CD14-positive monocyte (primary cell): ENCODE measurements at regions not wholly inside any gene's neighbourhood (a gene's known extent, or its start where the extent isn't known, plus 50 kb on each side); places are given as distances from the start of the nearest gene placed in this dataset.

Source experiments
- DNase-seq, 3 donors: peaks; one replicate each; pipeline ENCODE4 v3.0.0-alpha.2; 2011 to 2022
- H2AFZ ChIP-seq: 2 replicates; pipeline ENCODE4 v1.6.0; 2012; ENCODE audit warnings: mild to moderate bottlenecking, low read depth, low read length, inconsistent platforms; ENCODE audit not compliant: insufficient read depth, poor library complexity, severe bottlenecking
- H3K27ac ChIP-seq, 2 donors: 1 replicate in 1 of 2; 2 replicates in 1 of 2; pipeline ENCODE4 v1.5.1; 2012 to 2013; ENCODE audit warnings: low read length in 2 of 2, control low read depth in 1 of 2, inconsistent platforms in 1 of 2, low read depth in 1 of 2, mild to moderate bottlenecking in 1 of 2
- H3K27me3 ChIP-seq, 2 donors: one replicate each; pipeline versions ENCODE4 v1.6.0 to v1.6.1; 2011 to 2013; ENCODE audit warnings: low read length in 2 of 2; ENCODE audit not compliant: control insufficient read depth in 2 of 2, insufficient read depth in 2 of 2
- H3K36me3 ChIP-seq, 2 donors: replicated peaks in 1 of 2; 1 replicate in 1 of 2; 2 replicates in 1 of 2; pipeline versions ENCODE4 v1.5.1 to v1.6.1; 2012 to 2013; ENCODE audit warnings: low read length in 2 of 2, control low read depth in 1 of 2, inconsistent platforms in 1 of 2, mild to moderate bottlenecking in 1 of 2; ENCODE audit not compliant: insufficient read depth in 2 of 2, control insufficient read depth in 1 of 2
- H3K4me1 ChIP-seq, 2 donors: 1 replicate in 1 of 2; 2 replicates in 1 of 2; pipeline versions ENCODE4 v1.5.1 to v1.6.1; 2012 to 2013; ENCODE audit warnings: low read length in 2 of 2, control low read depth in 1 of 2, inconsistent platforms in 1 of 2, mild to moderate bottlenecking in 1 of 2, moderate library complexity in 1 of 2; ENCODE audit not compliant: insufficient read depth in 2 of 2, control insufficient read depth in 1 of 2
- H3K4me2 ChIP-seq: replicated peaks from 2 replicates; pipeline ENCODE3; 2012; ENCODE audit warnings: low read length, moderate library complexity, mild to moderate bottlenecking; ENCODE audit not compliant: poor library complexity, severe bottlenecking; ENCODE audit errors: extremely low read depth
- H3K4me3 ChIP-seq, 3 experiments: fragments of 200-600 bp in 1 of 3; sonication (generic) in 1 of 3; replicated peaks in 1 of 3; 1 replicate in 2 of 3; 2 replicates in 1 of 3; pipeline ENCODE4 v1.5.1; 2011 to 2013; ENCODE audit warnings: low read length in 3 of 3, mild to moderate bottlenecking in 3 of 3, control low read depth in 2 of 3, low read depth in 2 of 3, inconsistent platforms in 1 of 3, moderate library complexity in 1 of 3
- H3K79me2 ChIP-seq: 2 replicates; pipeline ENCODE4 v1.6.0; 2012; ENCODE audit warnings: mild to moderate bottlenecking, control low read depth, inconsistent platforms, low read length, moderate library complexity; ENCODE audit not compliant: insufficient read depth
- H3K9ac ChIP-seq: 2 replicates; pipeline ENCODE4 v1.6.0; 2017; ENCODE audit warnings: low read length, mild to moderate bottlenecking; ENCODE audit not compliant: insufficient read depth, poor library complexity, severe bottlenecking
- H3K9me3 ChIP-seq, 2 donors: replicated peaks in 1 of 2; 1 replicate in 1 of 2; 2 replicates in 1 of 2; pipeline versions ENCODE4 v1.5.1 to v1.6.1; 2012 to 2013; ENCODE audit warnings: low read length in 2 of 2, control low read depth in 1 of 2; ENCODE audit not compliant: control insufficient read depth in 1 of 2, insufficient read depth in 1 of 2
- H4K20me1 ChIP-seq: 2 replicates; pipeline ENCODE4 v1.6.0; 2012; ENCODE audit warnings: mild to moderate bottlenecking, low read length, control low read depth, moderate library complexity; ENCODE audit not compliant: insufficient read depth
- H3K27ac Mint-ChIP-seq, 7 donors: one replicate each; pipeline ENCODE4 v1.8.0; 2020; ENCODE audit warnings: mild to moderate bottlenecking in 7 of 7, mixed read lengths in 7 of 7, moderate library complexity in 6 of 7, inconsistent platforms in 2 of 7
- H3K27me3 Mint-ChIP-seq, 3 donors: one replicate each; pipeline ENCODE4 v1.8.0; 2021 to 2022; ENCODE audit warnings: low read depth in 3 of 3, mild to moderate bottlenecking in 3 of 3, mixed read lengths in 3 of 3, moderate library complexity in 3 of 3, inconsistent platforms in 1 of 3
- H3K36me3 Mint-ChIP-seq, 2 donors: one replicate each; pipeline ENCODE4 v1.8.0; 2020; ENCODE audit warnings: mixed read lengths in 2 of 2, inconsistent platforms in 1 of 2, mild to moderate bottlenecking in 1 of 2
- H3K4me1 Mint-ChIP-seq: one replicate; pipeline ENCODE4 v1.8.0; 2020; ENCODE audit warnings: mild to moderate bottlenecking, mixed read lengths
- H3K4me3 Mint-ChIP-seq, 2 donors: one replicate each; pipeline ENCODE4 v1.8.0; 2020; ENCODE audit warnings: mild to moderate bottlenecking in 2 of 2, mixed read lengths in 2 of 2, moderate library complexity in 1 of 2
- H3K9me3 Mint-ChIP-seq, 7 donors: one replicate each; pipeline ENCODE4 v1.8.0; 2020 to 2022; ENCODE audit warnings: mixed read lengths in 7 of 7, mild to moderate bottlenecking in 6 of 7, moderate library complexity in 6 of 7, inconsistent platforms in 2 of 7
- CTCF ChIP-seq: fragments of 200-600 bp; IDR thresholded peaks from one replicate; pipeline ENCODE4 v1.8.0; 2022; ENCODE audit warnings: antibody characterized with exemption, mild to moderate bottlenecking
- WGBS: methylation state at CpG from one replicate; pipeline ENCODE4 v1.1.5; 2013; ENCODE audit warnings: missing lambda C conversion rate; ENCODE audit not compliant: insufficient coverage; 5-methylcytosine and 5-hydroxymethylcytosine counted together
- intact Hi-C, 2 donors: fragments of 100-400 bp; cut with micrococcal nuclease; formaldehyde crosslinking; loops; one replicate each; pipeline versions ENCODE4 v1.15.0 to v1.15.1; 2023

GRCh38 chr3:180855364-180855763, 57.1 kb upstream of the FXR1 start:
- Histone ChIP-seq H2AFZ (no peak overlapping the region), H3K9me3 (peaks cover 0 to 6% of the 10 kb centered on the region in 2 donors), H3K4me1 (no peaks in the 10 kb centered on the region), H3K9ac (no peak overlapping the region), H3K4me3 (no peak overlapping the region), H3K4me2 (no peak overlapping the region), H3K36me3 (no peaks in the 10 kb centered on the region), H3K27ac (no peak overlapping the region), H3K27me3 (no peaks in the 10 kb centered on the region), H4K20me1 (no peaks in the 10 kb centered on the region), H3K79me2 (no peaks in the 10 kb centered on the region)
- Mint-ChIP-seq H3K4me1 (no peaks in the 10 kb centered on the region), H3K4me3 (no peak overlapping the region), H3K9me3 (peaks cover 0 to 9% (median 2%) of the 10 kb centered on the region in 7 donors), H3K27me3 (peaks cover 2% of the 10 kb centered on the region in 3 donors), H3K27ac (no peak overlapping the region), H3K36me3 (no peaks in the 10 kb centered on the region)
- no CpG with 5 or more reads among the region's 2 CpGs for WGBS
- TF ChIP-seq CTCF, result no peak
- intact Hi-C loops, result no loop called here
- no peak for DNase-seq

GRCh38 chr3:180855956-180856355, 56.5 kb upstream of the FXR1 start:
- Histone ChIP-seq H3K36me3 (no peaks in the 10 kb centered on the region), H3K9ac (no peak overlapping the region), H3K27me3 (no peaks in the 10 kb centered on the region), H4K20me1 (no peaks in the 10 kb centered on the region), H3K79me2 (no peaks in the 10 kb centered on the region), H2AFZ (no peak overlapping the region), H3K4me2 (no peak overlapping the region), H3K27ac (no peak overlapping the region), H3K4me1 (no peaks in the 10 kb centered on the region), H3K9me3 (peaks cover 0 to 6% of the 10 kb centered on the region in 2 donors), H3K4me3 (no peak overlapping the region)
- peaks cover 0 to 11% (median 4%) of the 10 kb centered on the region in 7 donors for H3K9me3 Mint-ChIP-seq
- no CpG with 5 or more reads among the region's 3 CpGs for WGBS
- intact Hi-C loops, result no loop called here
- H3K27me3 Mint-ChIP-seq, result peaks cover 2% of the 10 kb centered on the region in 3 donors
- no peaks in the 10 kb centered on the region for H3K4me1 Mint-ChIP-seq
- DNase-seq, result no peak
- H3K27ac Mint-ChIP-seq, result no peak overlapping the region
- no peak overlapping the region for H3K4me3 Mint-ChIP-seq
- TF ChIP-seq CTCF, result no peak
- no peaks in the 10 kb centered on the region for H3K36me3 Mint-ChIP-seq
